H9 (cell line): ENCODE measurements at regions not wholly inside any gene's neighbourhood (a gene's known extent, or its start where the extent isn't known, plus 50 kb on each side); places are given as distances from the start of the nearest gene placed in this dataset.
A peak's percentile ranks its signal among the peaks of the same experiment; 100 is the strongest.

Source experiments
- DNase-seq: peaks from one replicate; pipeline ENCODE4 v3.0.0-alpha.2; 2017
- H2AFZ ChIP-seq: one replicate; pipeline ENCODE4 v1.6.1; 2013; ENCODE audit warnings: mild to moderate bottlenecking, low read length, control low read depth, moderate library complexity
- H2AK5ac ChIP-seq: 2 replicates; pipeline ENCODE4 v1.6.1; 2013; ENCODE audit warnings: low read length, control low read depth, mixed read lengths; ENCODE audit not compliant: insufficient read length
- H2BK120ac ChIP-seq: one replicate; pipeline ENCODE4 v1.6.1; 2013; ENCODE audit warnings: low read depth, mild to moderate bottlenecking, low read length, control low read depth, inconsistent platforms; ENCODE audit not compliant: poor library complexity, severe bottlenecking
- H2BK12ac ChIP-seq: 2 replicates; pipeline ENCODE4 v1.6.1; 2013; ENCODE audit warnings: low read length, control low read depth, mixed read lengths, low read depth; ENCODE audit not compliant: insufficient read length
- H2BK15ac ChIP-seq: 2 replicates; pipeline ENCODE4 v1.6.1; 2013; ENCODE audit warnings: low read depth, low read length, control low read depth
- H2BK20ac ChIP-seq: one replicate; pipeline ENCODE4 v1.6.1; 2013; ENCODE audit warnings: low read depth, mild to moderate bottlenecking, low read length, control low read depth, inconsistent platforms; ENCODE audit not compliant: poor library complexity, severe bottlenecking
- H2BK5ac ChIP-seq: 2 replicates; pipeline ENCODE4 v1.6.1; 2013; ENCODE audit warnings: low read length, control low read depth, mixed read lengths; ENCODE audit not compliant: insufficient read length
- H3K14ac ChIP-seq: 2 replicates; pipeline ENCODE4 v1.6.1; 2013; ENCODE audit warnings: low read length, control low read depth; ENCODE audit not compliant: insufficient read depth
- H3K18ac ChIP-seq: 2 replicates; pipeline ENCODE4 v1.6.1; 2013; ENCODE audit warnings: low read depth, mild to moderate bottlenecking, mixed read lengths, low read length, control low read depth; ENCODE audit not compliant: insufficient read length
- H3K23ac ChIP-seq: 2 replicates; pipeline ENCODE4 v1.6.1; 2013; ENCODE audit warnings: low read length, control low read depth, mixed read lengths, low read depth; ENCODE audit not compliant: insufficient read length
- H3K23me2 ChIP-seq: 2 replicates; pipeline ENCODE4 v1.6.1; 2013; ENCODE audit warnings: low read depth, mild to moderate bottlenecking, mixed read lengths, low read length, control low read depth; ENCODE audit not compliant: insufficient read length, poor library complexity, severe bottlenecking
- H3K27ac ChIP-seq: 2 replicates; pipeline ENCODE4 v1.5.1; 2013; ENCODE audit warnings: low read length, control low read depth, mixed read lengths, low read depth; ENCODE audit not compliant: insufficient read length
- H3K27me3 ChIP-seq: 2 replicates; pipeline ENCODE4 v1.6.1; 2013; ENCODE audit warnings: low read length, control low read depth, inconsistent platforms; ENCODE audit not compliant: insufficient read depth
- H3K4ac ChIP-seq: 2 replicates; pipeline ENCODE4 v1.6.1; 2013; ENCODE audit warnings: low read depth, mild to moderate bottlenecking, control low read depth, inconsistent platforms, low read length, moderate library complexity
- H3K4me1 ChIP-seq: 2 replicates; pipeline ENCODE4 v1.6.1; 2013; ENCODE audit warnings: low read length, control low read depth, inconsistent platforms; ENCODE audit not compliant: insufficient read depth
- H3K4me2 ChIP-seq: 2 replicates; pipeline ENCODE4 v1.6.1; 2013; ENCODE audit warnings: low read length, control low read depth, mixed read lengths; ENCODE audit not compliant: insufficient read length, insufficient read depth
- H3K56ac ChIP-seq: 2 replicates; pipeline ENCODE4 v1.6.1; 2013; ENCODE audit warnings: low read depth, mild to moderate bottlenecking, mixed read lengths, low read length, control low read depth; ENCODE audit not compliant: insufficient read length
- H3K79me1 ChIP-seq: 2 replicates; pipeline ENCODE4 v1.6.1; 2013; ENCODE audit warnings: low read depth, mild to moderate bottlenecking, moderate library complexity, low read length, control low read depth, inconsistent platforms; ENCODE audit not compliant: insufficient read depth, poor library complexity, severe bottlenecking
- H3K79me2 ChIP-seq: 2 replicates; pipeline ENCODE4 v1.6.1; 2013; ENCODE audit warnings: low read length, control low read depth, inconsistent platforms; ENCODE audit not compliant: insufficient read depth
- H3K9ac ChIP-seq: 2 replicates; pipeline ENCODE4 v1.6.1; 2013; ENCODE audit warnings: low read length, control low read depth, mixed read lengths; ENCODE audit not compliant: insufficient read length; ENCODE audit errors: extremely low read depth
- H3K9me3 ChIP-seq: one replicate; pipeline ENCODE4 v1.6.1; 2013; ENCODE audit warnings: low read depth, low read length, inconsistent platforms; ENCODE audit not compliant: control insufficient read depth
- H3T11ph ChIP-seq: one replicate; pipeline ENCODE4 v1.6.1; 2013; ENCODE audit warnings: mild to moderate bottlenecking, low read length, control low read depth, inconsistent platforms
- H4K20me1 ChIP-seq: one replicate; pipeline ENCODE4 v1.6.1; 2013; ENCODE audit not compliant: control insufficient read depth, insufficient read length, insufficient read depth
- H4K5ac ChIP-seq: 2 replicates; pipeline ENCODE4 v1.6.1; 2013; ENCODE audit warnings: low read depth, mild to moderate bottlenecking, mixed read lengths, low read length, control low read depth; ENCODE audit not compliant: insufficient read length
- H4K8ac ChIP-seq: replicated peaks from 2 replicates; pipeline ENCODE4 v1.6.1; 2013; ENCODE audit warnings: low read length, control low read depth, mixed read lengths, low read depth; ENCODE audit not compliant: insufficient read length
- H4K91ac ChIP-seq: 2 replicates; pipeline ENCODE4 v1.6.1; 2013; ENCODE audit warnings: low read depth, mild to moderate bottlenecking, moderate library complexity, mixed read lengths, low read length, control low read depth; ENCODE audit not compliant: insufficient read length
- H3K27ac Mint-ChIP-seq, 3 experiments: 2 replicates in 2 of 3; 3 replicates in 1 of 3; pipeline ENCODE4 v1.8.0; 2020 to 2021; ENCODE audit warnings: mixed read lengths in 3 of 3, mild to moderate bottlenecking in 1 of 3, moderate library complexity in 1 of 3
- H3K27me3 Mint-ChIP-seq: 2 replicates; pipeline ENCODE4 v1.8.0; 2021; ENCODE audit warnings: low read depth, mild to moderate bottlenecking, moderate library complexity, mixed read lengths
- H3K36me3 Mint-ChIP-seq, 3 experiments: 2 replicates in 2 of 3; 3 replicates in 1 of 3; pipeline ENCODE4 v1.8.0; 2020 to 2021; ENCODE audit warnings: low read depth in 3 of 3, mixed read lengths in 3 of 3; ENCODE audit not compliant: insufficient read depth in 1 of 3
- H3K4me1 Mint-ChIP-seq, 2 experiments: 2 replicates each; pipeline ENCODE4 v1.8.0; 2020; ENCODE audit warnings: mixed read lengths in 2 of 2
- H3K4me3 Mint-ChIP-seq, 2 experiments: 2 replicates in 1 of 2; 3 replicates in 1 of 2; pipeline ENCODE4 v1.8.0; 2020 to 2021; ENCODE audit warnings: mild to moderate bottlenecking in 2 of 2, mixed read lengths in 2 of 2, moderate library complexity in 1 of 2
- H3K9me3 Mint-ChIP-seq, 2 experiments: 2 replicates in 1 of 2; 3 replicates in 1 of 2; pipeline ENCODE4 v1.8.0; 2020; ENCODE audit warnings: mild to moderate bottlenecking in 2 of 2, mixed read lengths in 2 of 2, moderate library complexity in 1 of 2
- WGBS: extraction: QIAGEN DNeasy Blood & Tissue Kit; methylation state at CpG from one replicate; pipeline ENCODE4 v1.1.7; 2013; ENCODE audit warnings: missing lambda C conversion rate, low lambda C conversion rate, mixed read lengths; ENCODE audit not compliant: insufficient read length; ENCODE audit errors: extremely low coverage; 5-methylcytosine and 5-hydroxymethylcytosine counted together
- TF ChIP-seq, protein P1 (sequence below): fragments of 200-600 bp; sonication (generic); conservative IDR thresholded peaks from 3 replicates; pipeline ENCODE4 v1.8.0; 2021; ENCODE audit warnings: antibody characterized with exemption, mild to moderate bottlenecking

DNA sequence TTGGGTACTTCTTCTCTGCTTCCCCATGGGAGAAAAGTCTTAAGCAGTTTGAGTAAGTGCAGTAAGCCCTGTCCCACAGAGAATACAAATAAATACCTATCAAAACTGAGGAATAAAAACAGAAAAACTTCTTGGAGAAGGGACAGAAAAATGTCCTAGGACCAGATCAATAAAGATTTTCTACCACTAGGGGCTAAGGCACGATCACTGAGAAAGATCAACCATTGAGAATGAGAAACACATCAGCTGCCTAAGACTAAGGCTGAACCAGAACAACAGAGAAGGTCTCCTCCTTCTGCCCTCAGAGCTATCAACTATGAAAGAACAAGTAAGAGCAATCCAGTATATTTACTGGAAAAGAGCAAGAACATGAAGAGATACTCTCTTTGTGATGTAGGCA is 763.6 kb upstream of the LRRTM1 start:
- Histone ChIP-seq H2BK5ac (no peak overlapping the region), H3K27ac (no peak overlapping the region), H4K5ac (no peak overlapping the region), H3K9ac (no peak overlapping the region), H3K79me2 (no peaks in the 10 kb centered on the region), H3K23me2 (no peaks in the 10 kb centered on the region), H3K4me2 (no peak overlapping the region), H3K56ac (no peak overlapping the region), H3T11ph (no peak overlapping the region), H4K8ac (no peak overlapping the region), H3K27me3 (no peaks in the 10 kb centered on the region), H2BK20ac (no peak overlapping the region), H4K20me1 (no peaks in the 10 kb centered on the region), H2AFZ (no peak overlapping the region), H2AK5ac (no peak overlapping the region), H3K4ac (no peak overlapping the region), H2BK12ac (no peak overlapping the region), H3K23ac (no peak overlapping the region), H3K4me1 (no peaks in the 10 kb centered on the region), H2BK120ac (no peak overlapping the region), H3K18ac (no peak overlapping the region), H3K14ac (no peak overlapping the region), H4K91ac (no peak overlapping the region), H3K9me3 (no peaks in the 10 kb centered on the region), H2BK15ac (no peak overlapping the region), H3K79me1 (no peaks in the 10 kb centered on the region)
- peaks cover 0 to 2% of the 10 kb centered on the region in 2 experiments; a peak in 1 of 5 replicates for H3K9me3 Mint-ChIP-seq
- TF ChIP-seq, protein P1, sequence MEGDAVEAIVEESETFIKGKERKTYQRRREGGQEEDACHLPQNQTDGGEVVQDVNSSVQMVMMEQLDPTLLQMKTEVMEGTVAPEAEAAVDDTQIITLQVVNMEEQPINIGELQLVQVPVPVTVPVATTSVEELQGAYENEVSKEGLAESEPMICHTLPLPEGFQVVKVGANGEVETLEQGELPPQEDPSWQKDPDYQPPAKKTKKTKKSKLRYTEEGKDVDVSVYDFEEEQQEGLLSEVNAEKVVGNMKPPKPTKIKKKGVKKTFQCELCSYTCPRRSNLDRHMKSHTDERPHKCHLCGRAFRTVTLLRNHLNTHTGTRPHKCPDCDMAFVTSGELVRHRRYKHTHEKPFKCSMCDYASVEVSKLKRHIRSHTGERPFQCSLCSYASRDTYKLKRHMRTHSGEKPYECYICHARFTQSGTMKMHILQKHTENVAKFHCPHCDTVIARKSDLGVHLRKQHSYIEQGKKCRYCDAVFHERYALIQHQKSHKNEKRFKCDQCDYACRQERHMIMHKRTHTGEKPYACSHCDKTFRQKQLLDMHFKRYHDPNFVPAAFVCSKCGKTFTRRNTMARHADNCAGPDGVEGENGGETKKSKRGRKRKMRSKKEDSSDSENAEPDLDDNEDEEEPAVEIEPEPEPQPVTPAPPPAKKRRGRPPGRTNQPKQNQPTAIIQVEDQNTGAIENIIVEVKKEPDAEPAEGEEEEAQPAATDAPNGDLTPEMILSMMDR: peak; percentile 53
- peaks cover 0 to 5% (median 0%) of the 10 kb centered on the region in 3 experiments; a peak in 1 of 7 replicates for H3K36me3 Mint-ChIP-seq
- WGBS: no CpG with 5 or more reads among the region's 1 CpG
- H3K4me1 Mint-ChIP-seq: peaks cover 3 to 5% of the 10 kb centered on the region in 2 experiments; a peak in 3 of 4 replicates
- no peaks in the 10 kb centered on the region for H3K27me3 Mint-ChIP-seq
- no peak overlapping the region for H3K4me3 Mint-ChIP-seq
- DNase-seq: no peak
- no peak overlapping the region for H3K27ac Mint-ChIP-seq
